CD14-positive monocyte (primary cell): ENCODE measurements at regions not wholly inside any gene's neighbourhood (a gene's known extent, or its start where the extent isn't known, plus 50 kb on each side); places are given as distances from the start of the nearest gene placed in this dataset.

Experiments used
- DNase-seq, 3 donors: peaks; one replicate each; pipeline ENCODE4 v3.0.0-alpha.2; 2011 to 2022
- H2AFZ ChIP-seq: 2 replicates; pipeline ENCODE4 v1.6.0; 2012; ENCODE audit warnings: mild to moderate bottlenecking, low read depth, low read length, inconsistent platforms; ENCODE audit not compliant: insufficient read depth, poor library complexity, severe bottlenecking
- H3K27ac ChIP-seq, 2 donors: 1 replicate in 1 of 2; 2 replicates in 1 of 2; pipeline ENCODE4 v1.5.1; 2012 to 2013; ENCODE audit warnings: low read length in 2 of 2, control low read depth in 1 of 2, inconsistent platforms in 1 of 2, low read depth in 1 of 2, mild to moderate bottlenecking in 1 of 2
- H3K27me3 ChIP-seq, 2 donors: one replicate each; pipeline versions ENCODE4 v1.6.0 to v1.6.1; 2011 to 2013; ENCODE audit warnings: low read length in 2 of 2; ENCODE audit not compliant: control insufficient read depth in 2 of 2, insufficient read depth in 2 of 2
- H3K36me3 ChIP-seq, 2 donors: replicated peaks in 1 of 2; 1 replicate in 1 of 2; 2 replicates in 1 of 2; pipeline versions ENCODE4 v1.5.1 to v1.6.1; 2012 to 2013; ENCODE audit warnings: low read length in 2 of 2, control low read depth in 1 of 2, inconsistent platforms in 1 of 2, mild to moderate bottlenecking in 1 of 2; ENCODE audit not compliant: insufficient read depth in 2 of 2, control insufficient read depth in 1 of 2
- H3K4me1 ChIP-seq, 2 donors: 1 replicate in 1 of 2; 2 replicates in 1 of 2; pipeline versions ENCODE4 v1.5.1 to v1.6.1; 2012 to 2013; ENCODE audit warnings: low read length in 2 of 2, control low read depth in 1 of 2, inconsistent platforms in 1 of 2, mild to moderate bottlenecking in 1 of 2, moderate library complexity in 1 of 2; ENCODE audit not compliant: insufficient read depth in 2 of 2, control insufficient read depth in 1 of 2
- H3K4me2 ChIP-seq: replicated peaks from 2 replicates; pipeline ENCODE3; 2012; ENCODE audit warnings: low read length, moderate library complexity, mild to moderate bottlenecking; ENCODE audit not compliant: poor library complexity, severe bottlenecking; ENCODE audit errors: extremely low read depth
- H3K4me3 ChIP-seq, 3 experiments: fragments of 200-600 bp in 1 of 3; sonication (generic) in 1 of 3; replicated peaks in 1 of 3; 1 replicate in 2 of 3; 2 replicates in 1 of 3; pipeline ENCODE4 v1.5.1; 2011 to 2013; ENCODE audit warnings: low read length in 3 of 3, mild to moderate bottlenecking in 3 of 3, control low read depth in 2 of 3, low read depth in 2 of 3, inconsistent platforms in 1 of 3, moderate library complexity in 1 of 3
- H3K79me2 ChIP-seq: 2 replicates; pipeline ENCODE4 v1.6.0; 2012; ENCODE audit warnings: mild to moderate bottlenecking, control low read depth, inconsistent platforms, low read length, moderate library complexity; ENCODE audit not compliant: insufficient read depth
- H3K9ac ChIP-seq: 2 replicates; pipeline ENCODE4 v1.6.0; 2017; ENCODE audit warnings: low read length, mild to moderate bottlenecking; ENCODE audit not compliant: insufficient read depth, poor library complexity, severe bottlenecking
- H3K9me3 ChIP-seq, 2 donors: replicated peaks in 1 of 2; 1 replicate in 1 of 2; 2 replicates in 1 of 2; pipeline versions ENCODE4 v1.5.1 to v1.6.1; 2012 to 2013; ENCODE audit warnings: low read length in 2 of 2, control low read depth in 1 of 2; ENCODE audit not compliant: control insufficient read depth in 1 of 2, insufficient read depth in 1 of 2
- H4K20me1 ChIP-seq: 2 replicates; pipeline ENCODE4 v1.6.0; 2012; ENCODE audit warnings: mild to moderate bottlenecking, low read length, control low read depth, moderate library complexity; ENCODE audit not compliant: insufficient read depth
- H3K27ac Mint-ChIP-seq, 7 donors: one replicate each; pipeline ENCODE4 v1.8.0; 2020; ENCODE audit warnings: mild to moderate bottlenecking in 7 of 7, mixed read lengths in 7 of 7, moderate library complexity in 6 of 7, inconsistent platforms in 2 of 7
- H3K27me3 Mint-ChIP-seq, 3 donors: one replicate each; pipeline ENCODE4 v1.8.0; 2021 to 2022; ENCODE audit warnings: low read depth in 3 of 3, mild to moderate bottlenecking in 3 of 3, mixed read lengths in 3 of 3, moderate library complexity in 3 of 3, inconsistent platforms in 1 of 3
- H3K36me3 Mint-ChIP-seq, 2 donors: one replicate each; pipeline ENCODE4 v1.8.0; 2020; ENCODE audit warnings: mixed read lengths in 2 of 2, inconsistent platforms in 1 of 2, mild to moderate bottlenecking in 1 of 2
- H3K4me1 Mint-ChIP-seq: one replicate; pipeline ENCODE4 v1.8.0; 2020; ENCODE audit warnings: mild to moderate bottlenecking, mixed read lengths
- H3K4me3 Mint-ChIP-seq, 2 donors: one replicate each; pipeline ENCODE4 v1.8.0; 2020; ENCODE audit warnings: mild to moderate bottlenecking in 2 of 2, mixed read lengths in 2 of 2, moderate library complexity in 1 of 2
- H3K9me3 Mint-ChIP-seq, 7 donors: one replicate each; pipeline ENCODE4 v1.8.0; 2020 to 2022; ENCODE audit warnings: mixed read lengths in 7 of 7, mild to moderate bottlenecking in 6 of 7, moderate library complexity in 6 of 7, inconsistent platforms in 2 of 7
- CTCF ChIP-seq: fragments of 200-600 bp; IDR thresholded peaks from one replicate; pipeline ENCODE4 v1.8.0; 2022; ENCODE audit warnings: antibody characterized with exemption, mild to moderate bottlenecking
- WGBS: methylation state at CpG from one replicate; pipeline ENCODE4 v1.1.5; 2013; ENCODE audit warnings: missing lambda C conversion rate; ENCODE audit not compliant: insufficient coverage; 5-methylcytosine and 5-hydroxymethylcytosine counted together
- intact Hi-C, 2 donors: fragments of 100-400 bp; cut with micrococcal nuclease; formaldehyde crosslinking; loops; one replicate each; pipeline versions ENCODE4 v1.15.0 to v1.15.1; 2023

- H3K79me2 ChIP-seq, result no peaks in the 10 kb centered on the region
These were observed 145.5 kb downstream of the SEC14L1 start for GRCh38 chr17:77286391-77286640.

GRCh38 chr17:77286641-77287431, 146.1 kb downstream of the SEC14L1 start:
- Histone ChIP-seq H2AFZ (peak overlapping the region; percentile 72), H3K4me2 (no peak overlapping the region), H4K20me1 (no peaks in the 10 kb centered on the region), H3K4me3 (no peak overlapping the region), H3K27ac (peak overlapping the region in 1 of 2 donors; percentile 78), H3K9me3 (no peaks in the 10 kb centered on the region), H3K27me3 (peaks cover 4 to 17% of the 10 kb centered on the region in 2 donors), H3K79me2 (no peaks in the 10 kb centered on the region), H3K4me1 (peaks cover 20 to 32% of the 10 kb centered on the region in 2 donors), H3K9ac (peak overlapping the region; percentile 51), H3K36me3 (no peaks in the 10 kb centered on the region)
- Mint-ChIP-seq H3K4me3 (no peak overlapping the region), H3K9me3 (peaks cover 0 to 7% (median 0%) of the 10 kb centered on the region in 7 donors), H3K27ac (peak overlapping the region in 2 of 7 donors; percentile 20 to 58), H3K4me1 (peaks cover 31% of the 10 kb centered on the region), H3K36me3 (peaks cover 2 to 4% of the 10 kb centered on the region in 2 donors), H3K27me3 (peaks cover 19 to 24% (median 21%) of the 10 kb centered on the region in 3 donors)
- DNase-seq, result no peak
- 95% methylated on average over 21 of the region's 21 CpGs for WGBS
- intact Hi-C loops, result no loop called here
- TF ChIP-seq CTCF, result no peak

More at GRCh38 chr17:77286391-77286640, 145.5 kb downstream of the SEC14L1 start:
- H3K36me3 Mint-ChIP-seq, result peaks cover 4 to 5% of the 10 kb centered on the region in 2 donors
- H3K9me3 Mint-ChIP-seq, result peaks cover 0 to 8% (median 0%) of the 10 kb centered on the region in 7 donors
- H3K27me3 Mint-ChIP-seq, result peaks cover 22 to 30% (median 23%) of the 10 kb centered on the region in 3 donors
- Histone ChIP-seq H3K4me3 (peak overlapping the region in 1 of 3 experiments; percentile 55), H3K9me3 (no peaks in the 10 kb centered on the region), H3K9ac (peak overlapping the region; percentile 51), H2AFZ (peak overlapping the region; percentile 72), H3K4me2 (peak overlapping the region; percentile 66), H3K27me3 (peaks cover 6 to 21% of the 10 kb centered on the region in 2 donors), H3K4me1 (peaks cover 25 to 35% of the 10 kb centered on the region in 2 donors), H4K20me1 (no peaks in the 10 kb centered on the region), H3K27ac (peak overlapping the region; percentile 9 to 78), H3K36me3 (no peaks in the 10 kb centered on the region)
- peak overlapping the region in 1 of 7 donors; percentile 58 for H3K27ac Mint-ChIP-seq
- peaks cover 31% of the 10 kb centered on the region for H3K4me1 Mint-ChIP-seq
- intact Hi-C loops, result no loop called here
- no peak overlapping the region for H3K4me3 Mint-ChIP-seq
- DNase-seq, result no peak
- TF ChIP-seq CTCF, result no peak
